Natural killer cell treated with Interleukin-12 subunit alpha and Interleukin-12 subunit beta and Interleukin-15 and Interleukin-18, amount 100 ng/mL, for 72 hours (primary cell): ENCODE measurements at regions not wholly inside any gene's neighbourhood (a gene's known extent, or its start where the extent isn't known, plus 50 kb on each side); places are given as distances from the start of the nearest gene placed in this dataset.

Experiments
- ATAC-seq, 2 donors: fragments of 150-1000 bp; cut with Tn5 transposase in 1 of 2; sonication (Bioruptor Pico), chemical (Tn5 transposase) in 1 of 2; 2 replicates each; pipeline ENCODE4 v1.10.0; 2021
- DNase-seq: peaks from one replicate; pipeline ENCODE4 v3.0.0; 2022; ENCODE audit warnings: low spot score
- H3K27ac Mint-ChIP-seq, 2 donors: 1 replicate in 1 of 2; 2 replicates in 1 of 2; pipeline ENCODE4 v1.8.0; 2022; ENCODE audit warnings: mixed read lengths in 2 of 2, mild to moderate bottlenecking in 1 of 2, moderate library complexity in 1 of 2
- H3K27me3 Mint-ChIP-seq, 2 donors: 1 replicate in 1 of 2; 2 replicates in 1 of 2; pipeline ENCODE4 v1.8.0; 2022; ENCODE audit warnings: mixed read lengths in 2 of 2
- H3K36me3 Mint-ChIP-seq: one replicate; pipeline ENCODE4 v1.8.0; 2022; ENCODE audit warnings: mixed read lengths
- H3K4me1 Mint-ChIP-seq, 2 donors: 1 replicate in 1 of 2; 2 replicates in 1 of 2; pipeline ENCODE4 v1.8.0; 2022; ENCODE audit warnings: low read depth in 2 of 2, mixed read lengths in 2 of 2, mild to moderate bottlenecking in 1 of 2
- H3K4me3 Mint-ChIP-seq: one replicate; pipeline ENCODE4 v1.8.0; 2022; ENCODE audit warnings: mixed read lengths
- H3K9me3 Mint-ChIP-seq: 2 replicates; pipeline ENCODE4 v1.8.0; 2022; ENCODE audit warnings: mixed read lengths

DNA sequence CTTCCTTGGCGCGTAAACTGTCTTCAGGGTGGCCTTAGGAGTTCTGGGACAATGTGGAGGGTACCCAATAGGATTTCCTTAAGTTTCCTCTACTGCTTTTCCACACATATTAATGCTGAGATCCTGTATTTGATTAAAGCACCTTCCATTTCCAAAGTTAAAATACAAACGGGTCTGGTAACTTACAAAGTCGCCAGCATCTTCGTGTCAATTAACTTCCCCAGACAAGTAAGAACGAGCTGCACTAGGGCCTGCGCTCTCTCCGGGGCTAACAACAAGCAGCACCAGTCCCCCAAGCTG, 130.9 kb downstream of the NDUFA12 start:
- peaks cover 13 to 16% of the 10 kb centered on the region in 2 donors for H3K4me1 Mint-ChIP-seq
- no peaks in the 10 kb centered on the region for H3K9me3 Mint-ChIP-seq
- H3K27ac Mint-ChIP-seq = no peak overlapping the region
- H3K27me3 Mint-ChIP-seq = peaks cover 37 to 47% of the 10 kb centered on the region in 2 donors
- ATAC-seq = no peak
- no peaks in the 10 kb centered on the region for H3K36me3 Mint-ChIP-seq
- peak overlapping the region; percentile 63 for H3K4me3 Mint-ChIP-seq
- no peak for DNase-seq

DNA sequence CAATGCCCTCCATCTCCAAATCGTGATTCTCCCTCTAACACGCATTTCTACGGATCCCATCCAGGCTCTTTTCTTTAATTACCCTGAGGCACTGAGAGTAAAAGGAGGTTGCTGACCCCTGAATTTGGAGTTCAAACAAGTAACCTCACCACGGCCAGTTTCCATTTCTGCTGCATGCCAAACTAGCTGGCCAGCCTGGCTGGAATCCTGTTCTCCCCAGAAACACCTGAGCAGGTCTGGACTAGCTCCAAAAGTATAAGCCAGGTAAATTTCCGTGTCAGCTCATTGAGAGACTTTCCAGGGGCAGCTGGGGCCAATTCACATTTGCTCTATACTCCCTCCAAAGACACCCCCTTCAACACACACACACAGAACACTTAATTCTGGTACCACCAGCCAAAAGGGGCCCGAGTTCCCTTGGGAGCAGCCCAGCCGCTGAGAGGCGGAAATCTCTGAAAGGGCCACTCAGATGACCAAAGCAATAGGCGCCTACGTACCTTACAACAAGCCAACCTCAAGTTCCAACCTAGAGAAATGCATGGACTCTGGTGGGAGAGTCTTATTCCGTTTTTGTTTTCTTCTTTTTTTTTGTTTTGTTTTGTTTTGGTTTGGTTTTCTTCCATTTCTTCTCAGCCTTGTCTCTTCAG, 131.4 kb downstream of the NDUFA12 start:
- ATAC-seq = no peak
- DNase-seq = no peak
- H3K36me3 Mint-ChIP-seq = no peaks in the 10 kb centered on the region
- no peak overlapping the region for H3K4me3 Mint-ChIP-seq
- H3K4me1 Mint-ChIP-seq = peaks cover 13 to 16% of the 10 kb centered on the region in 2 donors
- no peak overlapping the region for H3K27ac Mint-ChIP-seq
- peaks cover 37 to 47% of the 10 kb centered on the region in 2 donors for H3K27me3 Mint-ChIP-seq
- H3K9me3 Mint-ChIP-seq = no peaks in the 10 kb centered on the region

- H3K27ac Mint-ChIP-seq = no peak overlapping the region
- ATAC-seq (no peak), DNase-seq (no peak)
- H3K4me1 Mint-ChIP-seq = peaks cover 11 to 14% of the 10 kb centered on the region in 2 donors
- no peaks in the 10 kb centered on the region for H3K36me3 Mint-ChIP-seq
- H3K9me3 Mint-ChIP-seq = no peaks in the 10 kb centered on the region
- no peak overlapping the region for H3K4me3 Mint-ChIP-seq
- H3K27me3 Mint-ChIP-seq = peaks cover 38 to 43% of the 10 kb centered on the region in 2 donors
Observed at GRCh38 chr12:94870511-94870910, 133.0 kb downstream of the NDUFA12 start.

- Mint-ChIP-seq H3K36me3 (no peaks in the 10 kb centered on the region), H3K4me1 (no peaks in the 10 kb centered on the region), H3K9me3 (no peaks in the 10 kb centered on the region), H3K27ac (no peak overlapping the region), H3K4me3 (no peak overlapping the region), H3K27me3 (peaks cover 28% of the 10 kb centered on the region in 2 donors)
- ATAC-seq (no peak), DNase-seq (no peak)
Observed at GRCh38 chr12:94868161-94868560, 135.3 kb downstream of the NDUFA12 start.

- H3K27ac Mint-ChIP-seq = no peak overlapping the region
- ATAC-seq = no peak
- H3K4me3 Mint-ChIP-seq = no peak overlapping the region
- H3K36me3 Mint-ChIP-seq = no peaks in the 10 kb centered on the region
- peaks cover 21 to 23% of the 10 kb centered on the region in 2 donors for H3K27me3 Mint-ChIP-seq
- H3K4me1 Mint-ChIP-seq = no peaks in the 10 kb centered on the region
- H3K9me3 Mint-ChIP-seq = no peaks in the 10 kb centered on the region
- no peak for DNase-seq
Observed at GRCh38 chr12:94867066-94867855, 136.2 kb downstream of the NDUFA12 start.

DNA sequence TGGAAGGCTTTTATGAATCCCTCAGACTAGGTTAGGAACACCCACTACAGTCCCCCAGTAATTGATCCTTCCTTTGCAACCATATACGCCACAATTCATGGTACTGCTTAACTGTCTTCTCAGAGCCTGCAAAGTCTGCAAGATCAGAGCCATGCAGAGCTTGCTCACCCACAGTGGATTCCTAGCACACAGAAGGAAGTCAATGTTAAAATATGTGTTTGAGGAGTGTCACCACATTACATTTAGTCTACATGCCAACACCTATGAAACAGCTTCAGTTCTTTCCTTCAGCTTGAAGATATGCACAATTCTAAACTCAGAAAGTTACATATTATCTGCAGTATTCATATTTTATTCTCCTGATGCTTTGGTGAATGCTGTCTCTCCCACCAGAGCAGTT, 138.5 kb downstream of the NDUFA12 start:
- H3K4me3 Mint-ChIP-seq = no peak overlapping the region
- H3K36me3 Mint-ChIP-seq = no peaks in the 10 kb centered on the region
- H3K9me3 Mint-ChIP-seq = no peaks in the 10 kb centered on the region
- H3K27me3 Mint-ChIP-seq = peaks cover 2 to 10% of the 10 kb centered on the region in 2 donors
- no peaks in the 10 kb centered on the region for H3K4me1 Mint-ChIP-seq
- DNase-seq (no peak), ATAC-seq (no peak)
- H3K27ac Mint-ChIP-seq = no peak overlapping the region

DNA sequence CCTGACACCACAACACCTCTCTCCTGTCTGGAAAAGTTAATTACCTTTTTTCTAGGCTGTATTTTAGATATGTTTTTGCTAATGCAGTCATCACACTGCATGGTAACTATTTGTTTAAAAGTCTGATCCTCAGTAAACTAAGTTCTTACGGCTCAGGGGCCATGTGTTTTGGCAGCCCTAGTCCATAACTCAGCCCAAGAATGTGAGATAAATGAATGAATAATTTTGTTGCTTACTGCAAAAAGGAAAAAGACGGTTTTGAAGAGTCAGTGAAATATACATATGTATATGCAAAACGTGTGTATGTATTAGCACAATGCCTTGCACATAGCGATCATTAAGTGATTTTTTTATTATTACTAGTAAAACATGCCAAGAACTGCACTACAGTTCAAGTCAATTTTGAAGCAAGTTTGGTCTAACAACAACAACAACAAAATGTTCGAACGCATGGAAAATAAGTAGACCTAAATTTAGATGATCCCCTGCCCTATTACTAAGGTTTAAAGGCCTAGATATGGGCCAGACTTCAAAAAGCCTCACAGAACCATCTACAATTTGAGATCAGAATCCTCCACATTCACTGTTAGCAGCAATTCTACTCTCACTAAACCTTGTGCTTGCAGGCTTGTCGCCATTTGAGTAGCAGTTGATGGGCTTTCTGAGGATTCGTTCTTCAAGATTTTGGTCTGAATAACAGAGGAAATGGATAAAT, 140.0 kb downstream of the NDUFA12 start:
- Mint-ChIP-seq H3K27ac (no peak overlapping the region), H3K9me3 (no peaks in the 10 kb centered on the region), H3K4me1 (no peaks in the 10 kb centered on the region), H3K4me3 (no peak overlapping the region), H3K36me3 (no peaks in the 10 kb centered on the region), H3K27me3 (peaks cover 4 to 8% of the 10 kb centered on the region in 2 donors)
- ATAC-seq (no peak), DNase-seq (no peak)

- H3K27me3 Mint-ChIP-seq = peaks cover 8 to 10% of the 10 kb centered on the region in 2 donors
- DNase-seq (no peak), ATAC-seq (no peak)
- H3K36me3 Mint-ChIP-seq = no peaks in the 10 kb centered on the region
- no peaks in the 10 kb centered on the region for H3K4me1 Mint-ChIP-seq
- no peaks in the 10 kb centered on the region for H3K9me3 Mint-ChIP-seq
- no peak overlapping the region for H3K27ac Mint-ChIP-seq
- H3K4me3 Mint-ChIP-seq = no peak overlapping the region
Observed at GRCh38 chr12:94862421-94862820, 141.1 kb downstream of the NDUFA12 start.

DNA sequence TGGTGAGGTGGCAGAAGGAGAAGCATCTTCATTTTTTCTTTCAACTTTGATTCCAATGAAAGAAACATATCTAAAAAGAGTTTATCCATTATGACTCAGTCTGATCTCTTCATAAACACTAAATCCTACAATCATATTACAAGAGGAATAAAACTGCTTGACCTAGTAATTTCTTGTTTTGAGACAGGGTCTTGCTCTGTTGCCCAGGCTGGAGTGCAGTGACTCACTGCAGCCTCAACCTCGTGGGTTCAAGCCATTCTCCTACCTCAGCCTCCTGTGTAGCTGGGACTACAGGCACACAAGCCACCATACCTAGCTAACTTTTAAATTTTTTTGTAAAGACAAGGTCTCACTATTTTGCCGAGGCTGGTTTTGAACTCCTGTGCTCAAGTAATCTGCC, 147.2 kb downstream of the NDUFA12 start:
- ATAC-seq (no peak), DNase-seq (no peak)
- H3K27ac Mint-ChIP-seq = no peak overlapping the region
- H3K4me3 Mint-ChIP-seq = no peak overlapping the region
- H3K4me1 Mint-ChIP-seq = peaks cover 5 to 6% of the 10 kb centered on the region in 2 donors
- H3K27me3 Mint-ChIP-seq = peaks cover 18 to 26% of the 10 kb centered on the region in 2 donors
- no peaks in the 10 kb centered on the region for H3K36me3 Mint-ChIP-seq
- H3K9me3 Mint-ChIP-seq = no peaks in the 10 kb centered on the region

GRCh38 chr12:94855853-94856252, 147.6 kb downstream of the NDUFA12 start:
- ATAC-seq (peak in 1 of 2 donors; percentile 53), DNase-seq (no peak)
- Mint-ChIP-seq H3K9me3 (no peaks in the 10 kb centered on the region), H3K27ac (no peak overlapping the region), H3K27me3 (peaks cover 23 to 30% of the 10 kb centered on the region in 2 donors), H3K36me3 (peaks cover 3% of the 10 kb centered on the region), H3K4me3 (no peak overlapping the region), H3K4me1 (peaks cover 5 to 6% of the 10 kb centered on the region in 2 donors)

GRCh38 chr12:94851396-94852028, 152.0 kb downstream of the NDUFA12 start:
- Mint-ChIP-seq H3K4me3 (no peak overlapping the region), H3K4me1 (peaks cover 5 to 6% of the 10 kb centered on the region in 2 donors), H3K27ac (no peak overlapping the region), H3K27me3 (peaks cover 30 to 32% of the 10 kb centered on the region in 2 donors), H3K36me3 (peaks cover 6% of the 10 kb centered on the region), H3K9me3 (no peaks in the 10 kb centered on the region)
- no peak for DNase-seq
- ATAC-seq = no peak

DNA sequence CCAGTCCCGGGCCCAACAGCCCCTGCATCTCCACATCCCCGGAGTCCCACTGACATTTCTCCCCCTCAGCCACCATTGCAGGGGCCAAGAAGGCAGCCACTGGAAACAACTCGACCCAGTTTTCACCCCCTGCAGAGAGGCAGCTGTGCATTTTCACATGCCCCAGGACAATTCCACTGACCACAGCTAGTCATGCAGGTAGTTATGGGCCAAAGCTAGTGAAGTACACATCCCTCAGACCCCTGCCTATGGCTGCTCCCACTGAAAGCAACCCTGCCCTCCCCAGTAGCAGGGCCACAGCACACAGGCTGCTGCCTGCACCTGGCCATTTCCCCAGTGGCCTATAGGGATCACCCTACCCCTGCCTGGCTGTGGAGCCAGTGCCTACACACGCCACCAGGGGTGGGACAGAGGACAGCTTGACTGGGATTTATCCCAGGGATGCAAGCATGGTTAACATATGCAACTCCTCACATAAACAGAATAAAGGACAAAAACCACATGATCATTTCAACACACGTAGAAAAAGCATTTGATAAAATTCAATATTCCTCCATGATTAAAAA, 154.0 kb downstream of the NDUFA12 start:
- Mint-ChIP-seq H3K4me1 (no peaks in the 10 kb centered on the region), H3K9me3 (no peaks in the 10 kb centered on the region), H3K27me3 (peaks cover 26 to 28% of the 10 kb centered on the region in 2 donors), H3K27ac (no peak overlapping the region), H3K36me3 (peaks cover 6% of the 10 kb centered on the region), H3K4me3 (no peak overlapping the region)
- ATAC-seq (no peak), DNase-seq (no peak)

- no peak overlapping the region for H3K27ac Mint-ChIP-seq
- H3K27me3 Mint-ChIP-seq = peaks cover 28 to 31% of the 10 kb centered on the region in 2 donors
- no peaks in the 10 kb centered on the region for H3K9me3 Mint-ChIP-seq
- DNase-seq = no peak
- H3K36me3 Mint-ChIP-seq = peaks cover 6% of the 10 kb centered on the region
- ATAC-seq = no peak
- H3K4me3 Mint-ChIP-seq = no peak overlapping the region
- H3K4me1 Mint-ChIP-seq = no peaks in the 10 kb centered on the region
Observed at GRCh38 chr12:94848966-94849365, 154.5 kb downstream of the NDUFA12 start.
